ENCODE measurements at regions not wholly inside any gene's neighbourhood (a gene's known extent, or its start where the extent isn't known, plus 50 kb on each side); places are given as distances from the start of the nearest gene placed in this dataset.

DNA sequence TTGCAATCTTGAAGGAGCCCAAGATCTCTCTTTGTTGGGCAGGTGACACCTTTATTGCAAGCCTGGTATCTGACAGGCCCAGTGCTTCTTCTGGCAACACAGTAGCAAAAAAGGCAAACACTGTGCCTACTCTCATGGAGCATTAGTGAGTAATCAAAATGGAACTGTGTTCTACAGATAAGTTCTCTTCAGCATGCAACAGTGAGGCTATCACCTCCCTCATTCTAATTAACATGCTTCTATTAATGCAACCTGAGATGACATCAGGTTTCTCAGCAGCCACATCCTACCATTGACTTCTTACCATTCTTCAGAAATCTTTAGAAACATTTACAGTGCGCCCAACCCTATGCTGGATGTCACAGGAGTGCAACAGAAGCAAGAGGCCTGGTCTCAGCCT is 77.9 kb upstream of the KCNMA1 start:
- TF ChIP-seq, protein P1, sequence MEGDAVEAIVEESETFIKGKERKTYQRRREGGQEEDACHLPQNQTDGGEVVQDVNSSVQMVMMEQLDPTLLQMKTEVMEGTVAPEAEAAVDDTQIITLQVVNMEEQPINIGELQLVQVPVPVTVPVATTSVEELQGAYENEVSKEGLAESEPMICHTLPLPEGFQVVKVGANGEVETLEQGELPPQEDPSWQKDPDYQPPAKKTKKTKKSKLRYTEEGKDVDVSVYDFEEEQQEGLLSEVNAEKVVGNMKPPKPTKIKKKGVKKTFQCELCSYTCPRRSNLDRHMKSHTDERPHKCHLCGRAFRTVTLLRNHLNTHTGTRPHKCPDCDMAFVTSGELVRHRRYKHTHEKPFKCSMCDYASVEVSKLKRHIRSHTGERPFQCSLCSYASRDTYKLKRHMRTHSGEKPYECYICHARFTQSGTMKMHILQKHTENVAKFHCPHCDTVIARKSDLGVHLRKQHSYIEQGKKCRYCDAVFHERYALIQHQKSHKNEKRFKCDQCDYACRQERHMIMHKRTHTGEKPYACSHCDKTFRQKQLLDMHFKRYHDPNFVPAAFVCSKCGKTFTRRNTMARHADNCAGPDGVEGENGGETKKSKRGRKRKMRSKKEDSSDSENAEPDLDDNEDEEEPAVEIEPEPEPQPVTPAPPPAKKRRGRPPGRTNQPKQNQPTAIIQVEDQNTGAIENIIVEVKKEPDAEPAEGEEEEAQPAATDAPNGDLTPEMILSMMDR (IDR thresholded peaks at IDR 0.05): no peak
- TF ChIP-seq POLR2AphosphoS5 (IDR thresholded peaks at IDR 0.05) (no peak), POLR2A (IDR thresholded peaks at IDR 0.05; ENCODE audit: low read depth) (no peak)

Data from esophagus muscularis mucosa (tissue), 3 donors.